ENCODE measurements at regions not wholly inside any gene's neighbourhood (a gene's known extent, or its start where the extent isn't known, plus 50 kb on each side); places are given as distances from the start of the nearest gene placed in this dataset.

GRCh38 chr2:122157158-122157557 lies 401.7 kb downstream of the TSN start:
- no peaks in the 10 kb centered on the region for H3K36me3 Mint-ChIP-seq (ENCODE audit: low read depth)
- H3K27ac Mint-ChIP-seq (ENCODE audit: unreplicated experiment): no peak overlapping the region
- no peaks in the 10 kb centered on the region for H3K4me1 Mint-ChIP-seq (ENCODE audit: low read depth)
- TF ChIP-seq, protein P1, sequence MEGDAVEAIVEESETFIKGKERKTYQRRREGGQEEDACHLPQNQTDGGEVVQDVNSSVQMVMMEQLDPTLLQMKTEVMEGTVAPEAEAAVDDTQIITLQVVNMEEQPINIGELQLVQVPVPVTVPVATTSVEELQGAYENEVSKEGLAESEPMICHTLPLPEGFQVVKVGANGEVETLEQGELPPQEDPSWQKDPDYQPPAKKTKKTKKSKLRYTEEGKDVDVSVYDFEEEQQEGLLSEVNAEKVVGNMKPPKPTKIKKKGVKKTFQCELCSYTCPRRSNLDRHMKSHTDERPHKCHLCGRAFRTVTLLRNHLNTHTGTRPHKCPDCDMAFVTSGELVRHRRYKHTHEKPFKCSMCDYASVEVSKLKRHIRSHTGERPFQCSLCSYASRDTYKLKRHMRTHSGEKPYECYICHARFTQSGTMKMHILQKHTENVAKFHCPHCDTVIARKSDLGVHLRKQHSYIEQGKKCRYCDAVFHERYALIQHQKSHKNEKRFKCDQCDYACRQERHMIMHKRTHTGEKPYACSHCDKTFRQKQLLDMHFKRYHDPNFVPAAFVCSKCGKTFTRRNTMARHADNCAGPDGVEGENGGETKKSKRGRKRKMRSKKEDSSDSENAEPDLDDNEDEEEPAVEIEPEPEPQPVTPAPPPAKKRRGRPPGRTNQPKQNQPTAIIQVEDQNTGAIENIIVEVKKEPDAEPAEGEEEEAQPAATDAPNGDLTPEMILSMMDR (IDR thresholded peaks at IDR 0.05): no peak
- H3K9me3 Mint-ChIP-seq (ENCODE audit: low read depth): no peaks in the 10 kb centered on the region
- DNase-seq (ENCODE audit: low spot score): no peak
- peaks cover 15% of the 10 kb centered on the region for H3K27me3 Mint-ChIP-seq (ENCODE audit: low read depth)
- no peak overlapping the region for H3K4me3 Mint-ChIP-seq (ENCODE audit: unreplicated experiment)

DNA sequence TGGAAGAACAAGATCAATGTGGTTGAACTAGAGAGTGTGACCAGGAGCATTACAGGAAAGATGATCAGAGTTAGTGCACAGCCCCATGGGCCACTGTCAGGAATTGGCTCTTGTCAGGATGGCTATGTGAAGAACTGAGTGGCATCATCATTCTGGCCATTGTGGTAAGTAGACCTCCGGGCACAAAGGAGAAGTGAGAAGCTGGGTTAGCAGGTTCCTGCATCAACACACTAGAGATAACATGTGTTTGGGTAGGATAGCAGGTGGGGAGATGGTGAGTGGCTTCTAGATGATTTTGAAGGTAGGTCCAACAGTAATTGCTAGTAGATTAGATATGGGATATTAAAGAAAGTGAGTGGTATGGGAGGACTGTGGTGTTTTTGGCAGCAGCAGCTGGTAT lies 408.2 kb downstream of the TSN start:
- Mint-ChIP-seq H3K4me3 (ENCODE audit: unreplicated experiment) (no peak overlapping the region), H3K9me3 (ENCODE audit: low read depth) (no peaks in the 10 kb centered on the region), H3K4me1 (ENCODE audit: low read depth) (no peaks in the 10 kb centered on the region), H3K36me3 (ENCODE audit: low read depth) (no peaks in the 10 kb centered on the region), H3K27me3 (ENCODE audit: low read depth) (peaks cover 6% of the 10 kb centered on the region), H3K27ac (ENCODE audit: unreplicated experiment) (no peak overlapping the region)
- DNase-seq (ENCODE audit: low spot score): no peak
- TF ChIP-seq, protein P1 (IDR thresholded peaks at IDR 0.05): no peak

DNA sequence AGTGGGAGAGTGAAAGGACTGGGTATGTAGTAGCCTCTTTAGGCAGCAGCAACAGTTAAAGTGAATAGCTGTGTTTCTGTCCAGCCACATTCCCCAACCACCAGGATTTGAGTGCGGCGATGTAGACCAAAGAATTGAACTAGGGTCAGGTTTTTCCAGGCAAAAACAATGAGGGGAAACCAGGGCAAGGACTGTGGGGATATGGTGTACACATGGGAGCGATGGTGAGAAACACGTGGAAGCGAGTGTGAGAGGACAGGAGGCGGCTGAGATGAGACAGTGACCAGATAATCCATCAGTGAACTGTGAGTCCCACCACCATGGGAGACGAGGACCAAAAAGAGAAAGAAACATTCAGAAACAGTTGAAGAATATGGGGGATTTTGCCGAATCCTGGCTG lies 409.5 kb downstream of the TSN start:
- TF ChIP-seq, protein P1 (IDR thresholded peaks at IDR 0.05): no peak
- Mint-ChIP-seq H3K4me3 (ENCODE audit: unreplicated experiment) (no peak overlapping the region), H3K9me3 (ENCODE audit: low read depth) (no peaks in the 10 kb centered on the region), H3K27ac (ENCODE audit: unreplicated experiment) (no peak overlapping the region), H3K36me3 (ENCODE audit: low read depth) (no peaks in the 10 kb centered on the region), H3K4me1 (ENCODE audit: low read depth) (no peaks in the 10 kb centered on the region), H3K27me3 (ENCODE audit: low read depth) (no peaks in the 10 kb centered on the region)
- no peak for DNase-seq (ENCODE audit: low spot score)

DNA sequence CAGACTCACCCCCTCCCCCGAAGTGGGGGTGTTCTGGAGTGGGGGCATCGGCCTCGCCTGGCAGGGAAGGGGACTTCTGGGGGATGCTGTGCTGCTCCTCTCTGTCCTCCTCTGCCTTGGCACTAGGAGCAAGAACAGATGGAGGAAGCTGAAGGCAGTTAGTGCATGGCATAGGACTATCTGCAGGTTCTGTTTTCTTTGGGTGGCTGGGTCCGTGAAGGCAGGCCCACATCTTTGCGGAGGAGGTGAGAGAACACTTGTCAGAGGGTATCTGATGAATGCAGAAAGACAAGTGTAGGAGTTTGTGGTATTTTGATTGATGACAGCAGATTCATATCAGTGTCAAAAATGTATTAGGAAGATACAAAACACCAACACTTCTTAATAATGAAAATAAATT lies 411.4 kb downstream of the TSN start:
- H3K36me3 Mint-ChIP-seq (ENCODE audit: low read depth): no peaks in the 10 kb centered on the region

DNA sequence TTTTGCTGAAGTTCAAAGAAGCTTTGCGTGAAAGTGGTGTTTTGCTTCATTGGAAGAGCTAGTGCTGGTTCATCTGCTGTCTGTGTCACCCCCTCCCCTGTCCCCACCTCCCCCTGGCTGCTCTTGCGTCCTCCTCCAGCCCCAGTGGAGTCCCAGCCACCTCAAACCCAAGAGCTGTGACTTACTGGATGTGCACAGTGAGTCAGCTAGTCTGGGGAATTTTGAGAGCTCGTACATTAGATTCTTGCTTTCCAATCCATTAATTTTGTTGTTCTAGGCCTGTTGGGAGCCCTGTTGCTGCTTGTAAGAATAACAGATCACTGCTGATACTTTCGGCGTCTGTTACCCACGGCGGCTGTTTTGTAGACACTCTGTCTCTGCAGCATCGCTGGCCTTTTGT lies 412.1 kb downstream of the TSN start:
- TF ChIP-seq, protein P1 (IDR thresholded peaks at IDR 0.05): no peak
- Mint-ChIP-seq H3K27me3 (ENCODE audit: low read depth) (no peaks in the 10 kb centered on the region), H3K4me1 (ENCODE audit: low read depth) (no peaks in the 10 kb centered on the region), H3K36me3 (ENCODE audit: low read depth) (no peaks in the 10 kb centered on the region), H3K9me3 (ENCODE audit: low read depth) (no peaks in the 10 kb centered on the region), H3K4me3 (ENCODE audit: unreplicated experiment) (no peak overlapping the region), H3K27ac (ENCODE audit: unreplicated experiment) (no peak overlapping the region)
- DNase-seq (ENCODE audit: low spot score): no peak

More for the DNA sequence above, 411.4 kb downstream of the TSN start:
- DNase-seq (ENCODE audit: low spot score): no peak
- no peaks in the 10 kb centered on the region for H3K27me3 Mint-ChIP-seq (ENCODE audit: low read depth)
- H3K9me3 Mint-ChIP-seq (ENCODE audit: low read depth): no peaks in the 10 kb centered on the region
- no peak overlapping the region for H3K27ac Mint-ChIP-seq (ENCODE audit: unreplicated experiment)
- TF ChIP-seq, protein P1 (IDR thresholded peaks at IDR 0.05): no peak
- no peak overlapping the region for H3K4me3 Mint-ChIP-seq (ENCODE audit: unreplicated experiment)
- no peaks in the 10 kb centered on the region for H3K4me1 Mint-ChIP-seq (ENCODE audit: low read depth)

Measured in chondrocyte (in vitro differentiated cells).